GM21367 (cell line): ENCODE measurements at regions not wholly inside any gene's neighbourhood (a gene's known extent, or its start where the extent isn't known, plus 50 kb on each side); places are given as distances from the start of the nearest gene placed in this dataset.

ENCODE experiments used
- ATAC-seq: cut with Tn5 transposase; IDR thresholded peaks from one replicate; pipeline ENCODE4 v1.9.1; 2021; ENCODE audit not compliant: unreplicated experiment

DNA sequence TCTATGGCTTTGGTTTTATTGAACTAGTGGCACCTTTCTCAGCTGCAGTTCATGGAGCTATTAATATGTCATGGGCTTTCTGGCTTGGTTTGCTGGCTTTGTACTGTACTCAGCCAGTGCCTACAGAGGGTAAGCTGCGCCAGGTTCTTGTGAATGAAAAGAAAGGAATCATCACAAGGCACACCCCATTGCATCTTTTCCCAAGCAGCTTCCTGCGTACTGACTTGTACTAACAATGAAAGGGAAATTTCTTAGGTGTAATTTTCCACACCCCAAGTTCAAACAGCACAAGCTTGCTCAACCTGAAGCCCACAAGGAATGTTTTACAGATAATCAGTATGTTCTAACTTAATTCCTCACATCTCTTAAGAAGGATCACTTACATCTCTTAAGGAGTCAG, 78.0 kb upstream of the TNFSF18 start:
- no peak for ATAC-seq

DNA sequence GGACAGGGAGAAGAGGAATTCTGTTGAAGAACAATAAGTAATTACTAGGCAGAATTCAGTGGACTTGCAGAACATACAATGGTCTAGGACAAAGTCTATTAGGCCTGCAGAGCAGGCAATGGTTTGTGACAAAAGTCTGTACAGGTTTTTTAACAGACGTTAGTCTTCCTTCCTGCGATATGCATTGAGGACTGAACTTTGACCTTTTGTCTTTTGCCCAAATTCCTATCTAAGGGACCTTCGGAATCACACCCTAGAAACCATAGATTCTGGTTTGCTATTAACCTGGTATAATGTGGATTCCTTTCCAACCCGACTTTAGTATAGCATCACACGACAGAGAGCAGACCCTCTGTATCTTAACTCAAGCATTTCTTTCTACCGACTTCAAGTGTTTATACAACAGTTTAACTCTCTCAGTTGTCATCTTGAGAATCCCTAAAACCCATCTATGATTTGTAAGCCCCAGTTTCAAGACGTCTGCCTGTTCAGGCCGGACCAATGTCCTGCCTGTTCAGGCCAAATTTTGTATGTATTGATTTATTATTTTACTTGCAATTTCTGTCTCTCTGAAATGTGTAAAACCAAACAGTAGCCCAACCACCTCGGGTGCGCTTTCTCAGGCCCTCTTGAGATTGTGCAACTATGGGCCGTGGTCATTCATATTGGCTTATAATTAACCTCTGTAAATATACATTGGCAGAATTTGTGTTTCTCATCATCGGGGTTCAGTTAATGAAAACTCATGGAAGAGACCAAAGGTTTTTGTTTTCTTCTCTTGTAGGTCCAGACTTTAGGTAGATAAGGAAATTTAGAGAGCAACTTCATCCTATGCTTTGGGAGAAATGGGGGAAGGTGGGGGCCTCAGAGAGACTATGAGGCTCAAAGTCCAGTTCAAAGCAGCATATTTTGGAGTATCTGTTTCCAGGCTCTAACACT, 76.9 kb upstream of the TNFSF18 start:
- no peak for ATAC-seq

DNA sequence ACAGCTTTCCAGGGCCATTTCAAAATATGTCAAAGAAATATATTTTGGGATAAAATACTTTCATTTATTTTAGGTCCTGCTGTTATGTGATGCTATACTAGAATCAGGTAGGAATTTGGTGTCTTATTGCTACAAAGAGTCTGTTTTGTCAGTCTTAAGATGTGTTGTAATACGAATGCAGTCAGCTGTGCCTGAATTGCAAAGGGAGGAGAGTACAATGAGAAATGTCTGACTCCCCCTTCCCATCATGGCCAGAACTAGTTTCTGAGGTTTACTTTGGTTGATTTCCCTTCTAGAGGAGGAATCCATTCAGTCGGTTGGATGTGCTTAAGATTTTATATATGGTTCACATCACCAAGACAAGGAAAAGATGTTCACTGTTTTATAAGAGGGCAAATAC, 75.7 kb upstream of the TNFSF18 start:
- no peak for ATAC-seq

DNA sequence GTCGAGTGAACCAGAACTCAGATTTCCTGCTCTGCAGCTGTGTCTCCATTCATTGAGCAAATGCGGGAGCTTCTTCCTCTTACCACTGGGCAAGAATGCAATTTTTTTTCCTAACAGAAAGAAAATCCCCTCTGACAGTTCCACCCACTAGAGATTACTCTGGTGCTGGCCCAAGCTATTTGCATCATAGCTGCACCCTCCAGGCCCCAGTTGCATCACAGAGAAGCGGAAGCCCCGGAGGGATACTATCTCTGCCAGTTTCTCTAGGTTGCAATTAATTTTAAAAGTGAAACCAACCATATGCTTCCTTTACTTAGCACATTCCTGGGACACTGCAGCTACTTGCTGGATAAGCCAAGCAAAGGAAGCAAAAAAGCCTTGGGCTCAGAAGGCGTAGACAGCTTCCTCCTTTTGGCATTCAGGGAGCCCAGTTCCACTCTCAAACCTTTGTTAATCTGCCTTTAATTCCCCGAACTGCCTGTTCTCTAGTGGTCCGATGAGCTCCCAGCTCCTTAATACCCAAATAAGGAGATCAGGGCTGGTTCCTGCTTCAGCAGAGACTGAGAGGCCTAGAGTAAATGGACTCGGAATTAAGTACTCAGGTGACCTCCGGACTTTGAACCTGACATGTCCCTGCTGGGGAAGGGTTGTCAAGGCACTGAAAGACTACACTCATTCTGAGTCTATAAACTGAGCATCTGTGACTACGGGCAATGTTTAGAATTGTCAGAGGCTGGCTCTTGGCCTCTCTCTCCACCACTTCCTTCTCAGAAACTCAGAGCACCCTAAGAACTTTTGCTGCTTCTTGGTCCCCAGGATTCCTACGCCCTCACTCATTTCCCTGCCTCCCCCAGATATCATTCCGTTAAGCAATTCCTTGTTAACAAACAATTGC, 72.5 kb upstream of the TNFSF18 start:
- no peak for ATAC-seq

DNA sequence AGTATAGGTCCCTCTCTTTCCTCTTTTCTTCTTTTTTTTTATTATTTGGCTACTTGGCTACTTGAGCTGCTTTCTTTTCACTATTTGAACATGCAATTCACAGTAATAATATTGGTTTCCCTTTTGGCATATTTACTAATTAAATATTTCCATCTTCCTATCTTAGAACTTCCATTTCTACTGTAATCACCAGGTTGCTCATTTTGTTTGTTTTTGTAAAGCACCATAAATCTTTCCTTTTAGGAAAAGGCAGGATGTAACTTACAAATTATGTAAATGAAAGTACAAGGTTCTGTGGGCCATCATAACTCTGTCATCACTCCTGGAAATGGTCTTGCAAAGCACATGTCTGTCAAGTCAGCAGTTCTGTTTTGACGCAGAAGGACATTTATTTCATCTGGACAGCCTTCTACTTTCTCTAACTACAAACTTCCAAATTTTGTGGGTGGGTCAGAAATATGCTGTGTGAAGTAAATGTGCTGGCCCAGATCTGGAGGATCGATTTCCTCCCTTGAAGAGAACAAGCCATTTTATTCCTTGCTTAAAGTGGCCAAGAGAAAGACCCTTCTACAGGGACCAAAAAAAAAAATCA, 71.7 kb upstream of the TNFSF18 start:
- no peak for ATAC-seq

DNA sequence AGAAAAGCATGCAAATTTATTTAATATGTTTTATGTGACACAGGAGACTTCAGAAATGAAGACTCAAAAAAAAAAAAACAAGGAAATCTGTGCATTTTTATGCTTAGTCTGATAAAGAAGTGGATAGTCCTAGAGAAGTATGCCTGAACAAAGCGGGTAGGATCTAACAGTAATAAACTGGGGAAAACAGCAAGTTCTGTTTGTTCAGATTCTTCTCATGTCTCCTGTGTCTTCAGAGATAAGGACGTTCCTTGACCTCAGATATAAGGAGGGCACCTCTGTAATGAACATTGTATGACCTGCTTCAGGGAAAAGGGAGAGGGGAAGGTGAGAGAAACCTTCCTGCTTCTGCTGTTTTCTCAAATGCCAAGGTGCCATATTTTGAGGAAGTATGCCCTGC, 67.7 kb upstream of the TNFSF18 start:
- ATAC-seq: no peak

DNA sequence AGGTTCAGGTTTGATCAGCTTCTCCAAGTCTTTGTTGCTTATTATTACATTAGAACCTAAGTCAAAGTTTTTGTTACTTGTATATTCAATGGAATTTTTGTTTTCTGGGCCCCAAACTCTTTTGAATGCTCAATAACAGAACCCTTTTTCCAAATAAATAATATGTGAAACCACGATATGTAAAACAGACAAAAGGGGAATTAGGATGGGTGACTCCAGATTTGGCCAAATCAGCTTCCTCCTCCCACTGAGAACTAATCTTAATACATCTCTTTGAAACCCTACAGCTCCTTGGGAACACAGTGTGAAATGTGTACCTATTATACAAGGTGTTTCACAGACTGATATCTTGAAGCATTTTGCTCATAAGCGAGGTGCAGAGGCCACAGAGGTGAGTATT, 67.0 kb upstream of the TNFSF18 start:
- ATAC-seq: no peak

DNA sequence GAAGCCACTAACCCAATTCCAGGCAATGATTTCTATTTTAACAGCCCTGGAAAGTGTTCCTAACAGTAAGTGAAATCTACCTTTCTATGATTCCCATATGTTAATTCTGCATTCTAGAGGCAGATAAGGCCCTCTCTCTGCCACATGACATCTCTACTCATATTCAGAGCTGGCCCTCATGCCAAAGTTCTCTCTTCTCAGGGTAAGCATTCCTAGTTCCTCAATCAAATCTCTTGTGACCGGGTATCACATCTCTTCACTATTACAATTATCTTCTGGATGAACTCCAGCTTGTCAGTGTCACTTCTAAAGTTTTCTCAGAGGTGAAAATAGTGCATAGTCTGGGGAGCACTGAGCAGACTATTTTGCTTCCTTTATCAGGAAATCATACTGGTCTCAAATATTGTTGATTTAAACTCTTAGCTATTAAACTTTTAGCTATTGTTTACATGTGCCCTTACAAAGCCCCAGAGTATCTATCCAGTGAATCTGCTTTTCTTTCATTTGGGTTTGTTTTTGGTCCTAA, 66.4 kb upstream of the TNFSF18 start:
- no peak for ATAC-seq

DNA sequence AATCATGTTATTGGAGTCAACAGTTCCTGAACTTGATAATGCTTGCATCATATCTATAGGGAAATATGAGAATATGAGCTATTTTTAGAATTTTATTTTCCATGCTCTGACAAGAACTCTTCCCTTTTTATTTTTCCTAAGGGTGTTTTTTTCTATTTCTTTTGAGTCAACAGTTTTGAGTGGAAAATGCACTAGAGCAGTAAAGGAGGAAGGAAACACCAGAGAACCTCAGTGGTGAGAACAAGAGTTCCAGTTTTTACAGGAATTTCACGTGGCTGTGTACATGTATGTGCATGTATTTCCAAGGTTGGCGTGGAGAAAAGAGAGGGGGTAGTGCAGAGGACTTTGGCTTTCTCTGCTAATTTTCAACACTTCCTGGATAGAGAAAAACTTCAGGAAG, 63.6 kb upstream of the TNFSF18 start:
- no peak for ATAC-seq

DNA sequence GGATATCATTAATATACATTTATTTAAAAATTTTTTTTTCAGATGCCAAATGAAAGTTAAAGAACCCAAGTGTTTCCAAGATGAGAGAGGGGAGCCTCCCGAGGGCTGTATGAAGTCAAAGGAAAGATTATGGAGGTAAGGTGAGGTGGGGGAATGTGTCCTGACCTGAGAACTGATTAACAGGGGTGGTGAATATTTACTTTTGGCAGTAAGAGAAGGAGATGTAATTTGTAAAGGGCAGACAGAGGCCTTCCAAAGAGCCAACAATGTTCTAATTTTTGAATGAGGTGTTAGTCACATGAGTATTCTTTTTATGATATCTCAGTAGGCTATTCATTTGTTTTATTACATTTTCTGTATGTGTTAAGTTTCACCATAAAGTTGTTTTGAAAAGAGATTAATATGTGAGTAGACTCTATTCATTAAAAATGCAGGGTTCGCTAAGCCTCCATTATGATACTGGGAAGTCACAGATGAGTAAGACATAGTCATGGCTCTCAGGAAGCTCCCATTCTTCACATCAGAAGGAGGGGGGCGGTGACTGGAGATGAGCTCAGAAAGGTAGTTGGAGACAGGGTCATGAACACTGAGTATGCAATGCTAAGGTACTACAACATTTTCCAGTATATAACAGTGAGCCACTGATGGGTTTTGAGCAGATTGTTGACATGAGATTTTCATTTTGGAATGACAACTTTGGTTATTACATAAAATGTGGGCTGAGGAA, 62.4 kb upstream of the TNFSF18 start:
- no peak for ATAC-seq

DNA sequence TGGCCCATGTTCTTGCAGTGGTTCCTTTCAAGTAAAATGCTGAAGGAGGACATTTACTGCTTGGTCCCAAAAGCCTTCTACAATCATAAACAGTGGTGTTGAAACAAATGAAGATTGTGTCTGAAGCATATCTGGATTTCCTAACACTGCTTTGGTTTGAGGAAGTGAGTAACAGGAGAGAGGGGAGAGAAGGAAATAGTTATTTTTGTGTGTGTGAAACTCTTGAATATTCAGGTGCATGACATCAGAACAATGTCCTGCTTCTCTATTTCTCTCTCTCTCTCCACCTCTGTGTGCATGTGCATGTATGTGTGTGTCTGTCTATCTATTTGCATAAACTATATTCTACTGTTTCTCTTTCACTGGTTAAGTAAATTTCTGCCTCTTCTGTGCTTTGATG, 61.4 kb upstream of the TNFSF18 start:
- peak; percentile 93 for ATAC-seq

DNA sequence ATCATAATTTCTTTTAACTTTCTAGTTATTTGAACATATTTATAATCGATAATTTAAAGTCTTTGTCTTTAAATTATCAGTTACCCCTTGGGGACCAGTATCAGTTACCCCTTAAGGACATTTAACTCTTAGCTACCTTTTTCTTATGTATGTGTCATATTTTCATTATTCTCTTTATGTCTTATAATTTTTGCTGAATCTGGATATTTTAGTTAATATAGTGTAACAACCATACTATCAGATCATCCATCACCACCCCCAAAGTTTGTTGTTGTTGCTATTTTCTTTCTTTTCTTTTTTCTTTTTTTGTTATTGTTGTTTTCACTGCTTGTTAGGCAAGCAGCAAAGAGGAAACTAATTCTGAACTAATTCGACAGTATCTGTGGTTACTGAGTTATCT, 57.0 kb upstream of the TNFSF18 start:
- no peak for ATAC-seq

DNA sequence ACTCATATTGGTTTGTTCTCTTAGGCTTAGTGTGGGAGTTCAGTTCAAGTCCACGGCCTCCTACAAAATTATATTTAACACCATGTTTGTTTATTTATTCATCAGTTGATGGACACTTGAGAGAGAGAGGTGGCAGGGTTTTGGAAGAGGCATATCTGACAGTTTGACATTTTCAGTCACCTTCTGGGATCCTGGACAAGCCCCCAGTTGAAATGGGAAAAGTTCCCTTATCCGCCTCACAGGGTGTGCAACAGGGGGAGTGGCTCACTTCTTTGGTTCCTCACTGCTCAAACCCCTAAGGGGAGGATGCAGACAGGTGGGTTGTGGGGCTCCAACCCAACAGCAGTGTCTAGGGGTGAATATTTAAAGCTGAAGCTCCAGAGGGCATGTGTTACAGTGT, 52.3 kb upstream of the TNFSF18 start:
- no peak for ATAC-seq

DNA sequence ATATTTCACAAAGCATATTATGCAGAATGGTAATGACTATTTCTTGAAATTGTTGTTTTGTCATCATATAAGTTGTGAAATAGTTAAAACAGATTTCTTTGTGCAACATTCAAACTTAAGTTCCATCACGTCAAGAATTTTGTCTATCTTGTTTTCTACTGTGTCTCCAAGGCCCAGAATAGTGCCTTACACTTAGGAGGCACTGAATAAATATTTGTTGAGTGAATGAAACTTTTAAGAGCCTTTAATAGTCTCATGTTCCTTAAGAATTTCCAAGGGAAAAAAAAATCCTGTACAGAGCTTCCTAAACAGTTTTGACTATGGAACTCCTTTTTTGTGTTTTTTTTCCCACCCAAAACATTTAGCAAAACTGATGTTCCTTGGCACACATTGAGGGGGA, 50.8 kb upstream of the TNFSF18 start:
- no peak for ATAC-seq

DNA sequence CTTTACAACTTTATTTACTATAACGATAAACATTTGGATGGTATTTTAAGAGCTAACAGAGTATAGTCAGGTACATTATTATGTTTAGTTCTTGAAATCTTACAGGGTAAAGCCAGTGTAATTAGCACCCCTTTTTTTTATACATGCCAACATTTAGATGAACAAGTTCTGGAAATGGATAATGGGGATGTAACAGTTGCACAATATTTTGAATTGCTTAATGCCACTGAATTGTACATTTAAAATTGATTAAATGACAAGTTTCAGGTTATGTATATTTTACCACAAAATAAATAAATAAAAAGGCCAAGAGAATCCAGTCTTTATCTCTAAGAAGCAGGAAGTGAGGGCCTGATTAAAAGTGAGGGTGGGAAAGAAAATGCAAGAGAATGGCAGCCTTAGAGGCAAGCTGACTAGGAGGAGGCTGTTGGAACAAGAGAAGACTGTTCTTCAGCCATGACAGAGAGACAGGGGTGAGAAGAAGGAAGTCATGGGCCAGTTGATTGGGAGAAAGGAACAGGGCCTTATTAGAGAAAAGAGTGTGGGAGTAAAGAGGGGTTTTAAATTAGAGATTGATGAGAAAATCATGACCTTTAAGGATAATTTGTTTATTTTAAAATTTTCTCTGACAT, 49.9 kb upstream of the TNFSF18 start:
- ATAC-seq: no peak
